ENCODE measurements at regions not wholly inside any gene's neighbourhood (a gene's known extent, or its start where the extent isn't known, plus 50 kb on each side); places are given as distances from the start of the nearest gene placed in this dataset.

DNA sequence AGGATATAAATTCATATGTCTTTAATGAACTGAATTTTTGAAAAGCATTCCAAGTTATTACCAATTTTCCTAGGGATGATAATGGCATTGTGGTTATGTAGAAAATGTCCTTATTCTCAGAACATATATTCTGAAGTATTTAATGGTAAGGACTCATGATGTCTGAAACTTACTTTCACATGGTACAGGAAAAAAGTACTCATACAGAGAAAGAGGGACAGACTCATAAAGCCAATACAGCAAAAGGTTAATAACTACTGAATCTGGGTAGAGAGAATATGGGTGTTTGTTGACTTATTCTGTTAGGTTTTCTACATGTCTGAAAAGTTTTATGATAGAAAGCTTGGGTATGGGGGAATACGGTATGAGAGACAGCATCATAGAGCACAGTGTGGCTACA, 84.3 kb upstream of the SERTAD2 start:
- no peak for FAIRE-seq
- Histone ChIP-seq H3K36me3 (replicated peaks in 1 of 2; ENCODE audit: control insufficient read depth in 1 of 2, insufficient read depth in 2 of 2, low read length in 2 of 2) (no peaks in the 10 kb centered on the region), H3K9me3 (ENCODE audit: low read length) (no peaks in the 10 kb centered on the region), H3K27ac (ENCODE audit: extremely low read length, insufficient read depth, low read length) (no peak overlapping the region), H3K4me1 (ENCODE audit: insufficient read depth, low read length) (peaks cover 10% of the 10 kb centered on the region; the same call in 1 of the 2 replicates), H2AFZ (ENCODE audit: low read length) (no peak overlapping the region), H3K79me2 (ENCODE audit: insufficient read depth, low read length) (no peaks in the 10 kb centered on the region), H3K9ac (ENCODE audit: insufficient read depth, low read depth, low read length) (no peak overlapping the region), H4K20me1 (ENCODE audit: insufficient read depth, low read length) (no peaks in the 10 kb centered on the region), H3K4me3 (replicated peaks in 1 of 3; ENCODE audit: insufficient read depth in 1 of 3, low read depth in 2 of 3, low read length in 3 of 3) (no peak overlapping the region), H3K27me3 (ENCODE audit: control insufficient read depth in 1 of 2, insufficient read depth in 2 of 2, low read length in 2 of 2) (no peaks in the 10 kb centered on the region), H3K4me2 (ENCODE audit: low read depth, low read length) (no peak overlapping the region)
- CTCF ChIA-PET (ENCODE audit: low intra/inter-chr PET ratio, low total read pairs): no interaction called here
- TF ChIP-seq, protein P1, sequence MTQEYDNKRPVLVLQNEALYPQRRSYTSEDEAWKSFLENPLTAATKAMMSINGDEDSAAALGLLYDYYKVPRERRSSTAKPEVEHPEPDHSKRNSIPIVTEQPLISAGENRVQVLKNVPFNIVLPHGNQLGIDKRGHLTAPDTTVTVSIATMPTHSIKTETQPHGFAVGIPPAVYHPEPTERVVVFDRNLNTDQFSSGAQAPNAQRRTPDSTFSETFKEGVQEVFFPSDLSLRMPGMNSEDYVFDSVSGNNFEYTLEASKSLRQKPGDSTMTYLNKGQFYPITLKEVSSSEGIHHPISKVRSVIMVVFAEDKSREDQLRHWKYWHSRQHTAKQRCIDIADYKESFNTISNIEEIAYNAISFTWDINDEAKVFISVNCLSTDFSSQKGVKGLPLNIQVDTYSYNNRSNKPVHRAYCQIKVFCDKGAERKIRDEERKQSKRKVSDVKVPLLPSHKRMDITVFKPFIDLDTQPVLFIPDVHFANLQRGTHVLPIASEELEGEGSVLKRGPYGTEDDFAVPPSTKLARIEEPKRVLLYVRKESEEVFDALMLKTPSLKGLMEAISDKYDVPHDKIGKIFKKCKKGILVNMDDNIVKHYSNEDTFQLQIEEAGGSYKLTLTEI (CRISPR knock-in tag; conservative IDR thresholded peaks at IDR 0.05): no peak
- no peak for TF ChIP-seq NFYC (CRISPR knock-in tag; IDR thresholded peaks at IDR 0.05)
- TF ChIP-seq TARDBP (CRISPR knock-in tag; IDR thresholded peaks at IDR 0.05): no peak
- TF ChIP-seq FLYWCH1 (CRISPR knock-in tag; IDR thresholded peaks at IDR 0.05): no peak
- TF ChIP-seq ZNF160 (CRISPR knock-in tag; IDR thresholded peaks at IDR 0.05): no peak
- POLR2A ChIA-PET: interaction anchor here (1.2 kb wide), 2 partner anchors 13 to 83 kb away, joined by 3 to 4 read pairs; no protein-coding TSS in a partner anchor
- 100% methylated on average over 1 of the region's 1 CpG for WGBS (ENCODE audit: low lambda C conversion rate)
- no peak for DNase-seq (ENCODE audit: low spot score)
- BruUV-seq (replicated peaks): no TSS peak
- in situ Hi-C loops (cut with HindIII; ENCODE audit: extremely low pct_ligation_motif_present, low pct_unique_long_range_greater_than_20kb) (no loop called here), intact Hi-C loops (cut with micrococcal nuclease; ENCODE audit: unreplicated experiment) (no loop called here)
- ATAC-seq: no peak

DNA sequence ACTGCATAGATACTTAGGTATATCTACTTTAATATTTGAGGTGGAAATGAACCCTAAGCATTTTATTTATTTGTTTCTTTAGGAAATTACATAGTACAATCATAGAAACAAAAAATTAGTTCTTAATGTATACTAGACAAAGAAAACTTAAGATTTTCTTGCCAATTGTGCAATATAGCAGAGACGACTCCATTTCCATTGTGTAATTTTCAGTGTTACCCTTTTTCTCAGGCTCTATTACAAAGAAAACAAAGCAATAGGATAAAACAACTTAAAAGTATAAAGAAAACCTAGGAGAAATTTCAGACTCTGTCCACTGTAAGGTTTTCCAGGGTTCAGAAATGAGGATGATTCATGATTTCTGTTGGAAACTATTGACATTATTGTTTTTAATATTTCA, 89.0 kb upstream of the SERTAD2 start:
- DNase-seq (ENCODE audit: low spot score): no peak
- no peak for ATAC-seq
- Histone ChIP-seq H3K27me3 (ENCODE audit: control insufficient read depth in 1 of 2, insufficient read depth in 2 of 2, low read length in 2 of 2) (no peaks in the 10 kb centered on the region), H3K4me3 (replicated peaks in 1 of 3; ENCODE audit: insufficient read depth in 1 of 3, low read depth in 2 of 3, low read length in 3 of 3) (no peak overlapping the region), H3K9me3 (ENCODE audit: low read length) (no peaks in the 10 kb centered on the region), H3K27ac (ENCODE audit: extremely low read length, insufficient read depth, low read length) (no peak overlapping the region), H2AFZ (ENCODE audit: low read length) (no peak overlapping the region), H3K79me2 (ENCODE audit: insufficient read depth, low read length) (peaks cover 6% of the 10 kb centered on the region), H3K9ac (ENCODE audit: insufficient read depth, low read depth, low read length) (no peak overlapping the region), H3K4me2 (ENCODE audit: low read depth, low read length) (no peak overlapping the region), H3K4me1 (ENCODE audit: insufficient read depth, low read length) (peaks cover 14% of the 10 kb centered on the region), H3K36me3 (replicated peaks in 1 of 2; ENCODE audit: control insufficient read depth in 1 of 2, insufficient read depth in 2 of 2, low read length in 2 of 2) (no peaks in the 10 kb centered on the region), H4K20me1 (ENCODE audit: insufficient read depth, low read length) (no peaks in the 10 kb centered on the region)
- no TSS peak for BruUV-seq (replicated peaks)
- FAIRE-seq: no peak
- TF ChIP-seq CEBPB (IDR thresholded peaks at IDR 0.05; ENCODE audit: borderline replicate concordance, low read depth, low read length) (0 out of 2 replicates have a peak, but pooled peaks have one; percentile 37), ZNF30 (CRISPR knock-in tag; IDR thresholded peaks at IDR 0.05) (no peak)
- ChIA-PET CTCF (ENCODE audit: low intra/inter-chr PET ratio, low total read pairs) (no interaction called here), POLR2A (interaction anchor here (0.7 to 2.4 kb wide), 4 partner anchors 8 to 92 kb away, joined by 3 to 15 read pairs (median 10); partner anchors contain the start of gene SERTAD2)
- intact Hi-C loops (cut with micrococcal nuclease; ENCODE audit: unreplicated experiment) (no loop called here), in situ Hi-C loops (cut with HindIII; ENCODE audit: extremely low pct_ligation_motif_present, low pct_unique_long_range_greater_than_20kb) (no loop called here)
- 87% methylated on average over 1 of the region's 1 CpG for WGBS (ENCODE audit: low lambda C conversion rate)

Data from HepG2 (cell line).